ENCODE measurements at regions not wholly inside any gene's neighbourhood (a gene's known extent, or its start where the extent isn't known, plus 50 kb on each side); places are given as distances from the start of the nearest gene placed in this dataset.

DNA sequence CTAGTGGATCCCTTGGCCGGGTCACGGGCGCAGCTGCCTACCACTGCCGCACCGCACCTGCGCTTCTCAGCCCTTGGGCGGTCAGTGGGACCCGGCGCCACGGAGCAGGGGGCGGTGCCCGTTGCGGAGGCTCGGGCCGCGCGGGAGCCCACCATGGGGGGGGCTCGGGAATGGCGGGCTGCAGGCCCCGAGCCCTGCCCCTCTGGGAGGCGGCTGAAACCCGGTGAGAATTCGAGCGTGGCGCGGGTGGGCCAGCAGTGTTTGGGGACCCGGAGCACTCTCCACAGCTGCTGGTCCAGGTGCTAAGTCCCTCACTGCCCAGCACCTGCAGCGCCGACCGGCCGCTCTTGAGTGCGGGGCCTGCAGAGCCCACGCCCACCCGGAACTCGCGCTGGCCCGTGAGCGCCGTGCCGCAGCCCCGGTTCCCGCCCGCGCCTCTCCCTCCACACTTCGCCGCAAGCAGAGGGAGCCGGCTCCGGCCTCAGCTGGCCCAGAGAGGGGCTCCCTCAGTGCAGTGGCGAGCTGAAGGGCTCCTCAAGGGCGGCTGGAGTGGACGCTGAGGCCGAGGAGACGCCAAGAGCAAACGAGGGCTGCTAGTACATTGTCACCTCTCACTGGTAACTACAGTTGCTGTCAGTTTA, 120.5 kb upstream of the TMEM170B start:
- TF ChIP-seq, protein P1, sequence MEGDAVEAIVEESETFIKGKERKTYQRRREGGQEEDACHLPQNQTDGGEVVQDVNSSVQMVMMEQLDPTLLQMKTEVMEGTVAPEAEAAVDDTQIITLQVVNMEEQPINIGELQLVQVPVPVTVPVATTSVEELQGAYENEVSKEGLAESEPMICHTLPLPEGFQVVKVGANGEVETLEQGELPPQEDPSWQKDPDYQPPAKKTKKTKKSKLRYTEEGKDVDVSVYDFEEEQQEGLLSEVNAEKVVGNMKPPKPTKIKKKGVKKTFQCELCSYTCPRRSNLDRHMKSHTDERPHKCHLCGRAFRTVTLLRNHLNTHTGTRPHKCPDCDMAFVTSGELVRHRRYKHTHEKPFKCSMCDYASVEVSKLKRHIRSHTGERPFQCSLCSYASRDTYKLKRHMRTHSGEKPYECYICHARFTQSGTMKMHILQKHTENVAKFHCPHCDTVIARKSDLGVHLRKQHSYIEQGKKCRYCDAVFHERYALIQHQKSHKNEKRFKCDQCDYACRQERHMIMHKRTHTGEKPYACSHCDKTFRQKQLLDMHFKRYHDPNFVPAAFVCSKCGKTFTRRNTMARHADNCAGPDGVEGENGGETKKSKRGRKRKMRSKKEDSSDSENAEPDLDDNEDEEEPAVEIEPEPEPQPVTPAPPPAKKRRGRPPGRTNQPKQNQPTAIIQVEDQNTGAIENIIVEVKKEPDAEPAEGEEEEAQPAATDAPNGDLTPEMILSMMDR (IDR thresholded peaks at IDR 0.05) = peak in 2 of 6 experiments; percentile 4 to 29
- TF ChIP-seq POLR2A (IDR thresholded peaks at IDR 0.05) = no peak

Data from Peyer's patch (tissue), 4 donors.